ENCODE measurements at regions not wholly inside any gene's neighbourhood (a gene's known extent, or its start where the extent isn't known, plus 50 kb on each side); places are given as distances from the start of the nearest gene placed in this dataset.
"Not testable (repeated sequence)": the region's sequence is repeated elsewhere in the genome, so short reads cannot be mapped to it uniquely, and the experiment has no call there.

GRCh38 chr4:112708772-112709171, 71.8 kb downstream of the LARP7 start:
- no peak overlapping the region for H3K4me3 ChIP-seq (ENCODE audit: low read length)
- H3K27ac ChIP-seq (ENCODE audit: low read depth, low read length): no peak overlapping the region
- no peak overlapping the region for H3K9ac ChIP-seq (ENCODE audit: low read length)

GRCh38 chr4:112714922-112715901, 78.3 kb downstream of the LARP7 start:
- Histone ChIP-seq H3K27ac (ENCODE audit: low read depth, low read length) (no peak overlapping the region), H3K36me3 (ENCODE audit: control insufficient read depth, insufficient read depth, low read length) (no peaks in the 10 kb centered on the region), H3K4me3 (ENCODE audit: low read length) (no peak overlapping the region), H3K4me1 (ENCODE audit: control insufficient read depth, insufficient read depth, low read length) (no peaks in the 10 kb centered on the region), H3K27me3 (ENCODE audit: control insufficient read depth, insufficient read depth, low read length) (no peaks in the 10 kb centered on the region), H3K9ac (ENCODE audit: low read length) (no peak overlapping the region)

More at GRCh38 chr4:112708772-112709171, 71.8 kb downstream of the LARP7 start:
- H3K4me1 ChIP-seq (ENCODE audit: control insufficient read depth, insufficient read depth, low read length): no peaks in the 10 kb centered on the region
- peaks cover 4% of the 10 kb centered on the region for H3K27me3 ChIP-seq (ENCODE audit: control insufficient read depth, insufficient read depth, low read length)
- no peaks in the 10 kb centered on the region for H3K36me3 ChIP-seq (ENCODE audit: control insufficient read depth, insufficient read depth, low read length)

- Histone ChIP-seq H3K36me3 (ENCODE audit: control insufficient read depth, insufficient read depth, low read length) (no peaks in the 10 kb centered on the region), H3K4me3 (ENCODE audit: low read length) (no peak overlapping the region), H3K27me3 (ENCODE audit: control insufficient read depth, insufficient read depth, low read length) (no peaks in the 10 kb centered on the region), H3K4me1 (ENCODE audit: control insufficient read depth, insufficient read depth, low read length) (no peaks in the 10 kb centered on the region), H3K27ac (ENCODE audit: low read depth, low read length) (no peak overlapping the region), H3K9ac (ENCODE audit: low read length) (no peak overlapping the region)
These were observed 80.9 kb downstream of the LARP7 start for GRCh38 chr4:112717856-112718255.

- H3K9ac ChIP-seq (ENCODE audit: low read length): no peak overlapping the region
- H3K4me3 ChIP-seq (ENCODE audit: low read length): no peak overlapping the region
- no peak overlapping the region for H3K27ac ChIP-seq (ENCODE audit: low read depth, low read length)
- H3K27me3 ChIP-seq (ENCODE audit: control insufficient read depth, insufficient read depth, low read length): no peaks in the 10 kb centered on the region
- H3K4me1 ChIP-seq (ENCODE audit: control insufficient read depth, insufficient read depth, low read length): no peaks in the 10 kb centered on the region
- H3K36me3 ChIP-seq (ENCODE audit: control insufficient read depth, insufficient read depth, low read length): no peaks in the 10 kb centered on the region
These were observed 84.7 kb downstream of the LARP7 start for GRCh38 chr4:112721627-112722026.

- H3K27ac ChIP-seq (ENCODE audit: low read depth, low read length): no peak overlapping the region
- no peaks in the 10 kb centered on the region for H3K4me1 ChIP-seq (ENCODE audit: control insufficient read depth, insufficient read depth, low read length)
- no peak overlapping the region for H3K9ac ChIP-seq (ENCODE audit: low read length)
- H3K27me3 ChIP-seq (ENCODE audit: control insufficient read depth, insufficient read depth, low read length): no peaks in the 10 kb centered on the region
- no peak overlapping the region for H3K4me3 ChIP-seq (ENCODE audit: low read length)
- no peaks in the 10 kb centered on the region for H3K36me3 ChIP-seq (ENCODE audit: control insufficient read depth, insufficient read depth, low read length)
These were observed 89.1 kb downstream of the LARP7 start for GRCh38 chr4:112726041-112726440.

- H3K27ac ChIP-seq (ENCODE audit: low read depth, low read length); H3K9ac ChIP-seq (ENCODE audit: low read length); H3K4me1 ChIP-seq (ENCODE audit: control insufficient read depth, insufficient read depth, low read length); H3K4me3 ChIP-seq (ENCODE audit: low read length); H3K36me3 ChIP-seq (ENCODE audit: control insufficient read depth, insufficient read depth, low read length); H3K27me3 ChIP-seq (ENCODE audit: control insufficient read depth, insufficient read depth, low read length): not testable (repeated sequence)
These were observed 90.8 kb downstream of the LARP7 start for GRCh38 chr4:112727728-112728127.

- no peak overlapping the region for H3K9ac ChIP-seq (ENCODE audit: low read length)
- no peak overlapping the region for H3K4me3 ChIP-seq (ENCODE audit: low read length)
- H3K4me1 ChIP-seq (ENCODE audit: control insufficient read depth, insufficient read depth, low read length): no peaks in the 10 kb centered on the region
- H3K27ac ChIP-seq (ENCODE audit: low read depth, low read length): no peak overlapping the region
- no peaks in the 10 kb centered on the region for H3K27me3 ChIP-seq (ENCODE audit: control insufficient read depth, insufficient read depth, low read length)
- H3K36me3 ChIP-seq (ENCODE audit: control insufficient read depth, insufficient read depth, low read length): no peaks in the 10 kb centered on the region
These were observed 94.8 kb downstream of the LARP7 start for GRCh38 chr4:112731715-112732114.

- Histone ChIP-seq H3K9ac (ENCODE audit: low read length) (no peak overlapping the region), H3K27ac (ENCODE audit: low read depth, low read length) (no peak overlapping the region), H3K4me3 (ENCODE audit: low read length) (no peak overlapping the region), H3K27me3 (ENCODE audit: control insufficient read depth, insufficient read depth, low read length) (no peaks in the 10 kb centered on the region), H3K36me3 (ENCODE audit: control insufficient read depth, insufficient read depth, low read length) (no peaks in the 10 kb centered on the region), H3K4me1 (ENCODE audit: control insufficient read depth, insufficient read depth, low read length) (no peaks in the 10 kb centered on the region)
These were observed 95.2 kb downstream of the LARP7 start for GRCh38 chr4:112732142-112732541.

- Histone ChIP-seq H3K27me3 (ENCODE audit: control insufficient read depth, insufficient read depth, low read length) (no peaks in the 10 kb centered on the region), H3K36me3 (ENCODE audit: control insufficient read depth, insufficient read depth, low read length) (no peaks in the 10 kb centered on the region), H3K4me1 (ENCODE audit: control insufficient read depth, insufficient read depth, low read length) (no peaks in the 10 kb centered on the region), H3K4me3 (ENCODE audit: low read length) (no peak overlapping the region), H3K9ac (ENCODE audit: low read length) (no peak overlapping the region), H3K27ac (ENCODE audit: low read depth, low read length) (no peak overlapping the region)
These were observed 98.6 kb downstream of the LARP7 start for GRCh38 chr4:112735474-112735951.

- Histone ChIP-seq H3K36me3 (ENCODE audit: control insufficient read depth, insufficient read depth, low read length) (no peaks in the 10 kb centered on the region), H3K4me3 (ENCODE audit: low read length) (no peak overlapping the region), H3K27me3 (ENCODE audit: control insufficient read depth, insufficient read depth, low read length) (no peaks in the 10 kb centered on the region), H3K4me1 (ENCODE audit: control insufficient read depth, insufficient read depth, low read length) (no peaks in the 10 kb centered on the region), H3K9ac (ENCODE audit: low read length) (no peak overlapping the region), H3K27ac (ENCODE audit: low read depth, low read length) (no peak overlapping the region)
These were observed 99.8 kb downstream of the LARP7 start for GRCh38 chr4:112736718-112737135.

GRCh38 chr4:112739442-112739841, 102.5 kb downstream of the LARP7 start:
- no peak overlapping the region for H3K27ac ChIP-seq (ENCODE audit: low read depth, low read length)
- H3K27me3 ChIP-seq (ENCODE audit: control insufficient read depth, insufficient read depth, low read length): no peaks in the 10 kb centered on the region
- H3K36me3 ChIP-seq (ENCODE audit: control insufficient read depth, insufficient read depth, low read length): no peaks in the 10 kb centered on the region
- no peak overlapping the region for H3K9ac ChIP-seq (ENCODE audit: low read length)
- no peak overlapping the region for H3K4me3 ChIP-seq (ENCODE audit: low read length)
- no peaks in the 10 kb centered on the region for H3K4me1 ChIP-seq (ENCODE audit: control insufficient read depth, insufficient read depth, low read length)

- Histone ChIP-seq H3K27ac (ENCODE audit: low read depth, low read length) (no peak overlapping the region), H3K27me3 (ENCODE audit: control insufficient read depth, insufficient read depth, low read length) (no peaks in the 10 kb centered on the region), H3K36me3 (ENCODE audit: control insufficient read depth, insufficient read depth, low read length) (no peaks in the 10 kb centered on the region), H3K4me3 (ENCODE audit: low read length) (no peak overlapping the region), H3K9ac (ENCODE audit: low read length) (no peak overlapping the region), H3K4me1 (ENCODE audit: control insufficient read depth, insufficient read depth, low read length) (no peaks in the 10 kb centered on the region)
These were observed 110.1 kb downstream of the LARP7 start for GRCh38 chr4:112747036-112747435.

All from rectal smooth muscle tissue (tissue), 1 donor.